Endothelial cell of umbilical vein (primary cell): ENCODE measurements at regions not wholly inside any gene's neighbourhood (a gene's known extent, or its start where the extent isn't known, plus 50 kb on each side); places are given as distances from the start of the nearest gene placed in this dataset.

Experiments
- BruUV-seq: library from RNA; stranded (reverse); fragments of 400-500 nt; replicated peaks from 2 replicates; lab custom pipeline; 2021; lab: Mats Ljungman, UMichigan
- CTCF ChIA-PET: fragments of 300-600, 350-600 bp; sonication (Branson Sonifier 250); formaldehyde crosslinking; loops from one replicate; lab custom pipeline; 2021; ENCODE audit warnings: antibody characterized with exemption, inconsistent platforms; lab: Charles Lee
- POLR2A ChIA-PET: fragments of 300-600, 350-600 bp; sonication (Branson Sonifier 250); formaldehyde crosslinking; loops from one replicate; lab custom pipeline; 2021; ENCODE audit warnings: antibody characterized with exemption, inconsistent platforms; lab: Charles Lee
- DNase-seq: peaks from one replicate; pipeline ENCODE4 v3.0.0-alpha.2; 2011; ENCODE audit warnings: low read depth, low spot score
- FAIRE-seq: peaks from 2 replicates; lab custom pipeline; 2011; peaks lifted over from hg19 to GRCh38; lab: Jason Lieb, UNC
- H2AFZ ChIP-seq: 2 replicates; pipeline ENCODE4 v1.6.0; 2012; ENCODE audit warnings: low read depth, low read length, control low read depth, inconsistent platforms
- H3K27ac ChIP-seq: 2 replicates; pipeline ENCODE4 v1.5.1; 2011; ENCODE audit warnings: low read depth, mild to moderate bottlenecking, control low read depth, low read length, moderate library complexity; ENCODE audit not compliant: insufficient read depth
- H3K27me3 ChIP-seq, 2 experiments: 2 replicates each; pipeline versions ENCODE4 v1.6.0 to v1.6.1; 2011; ENCODE audit warnings: low read length in 2 of 2, mixed read lengths in 1 of 2; ENCODE audit not compliant: control insufficient read depth in 2 of 2, insufficient read depth in 2 of 2
- H3K36me3 ChIP-seq, 2 experiments: 2 replicates in 1 of 2; 3 replicates in 1 of 2; pipeline ENCODE4 v1.5.1; 2011; ENCODE audit warnings: low read length in 2 of 2, mild to moderate bottlenecking in 1 of 2, moderate library complexity in 1 of 2; ENCODE audit not compliant: control insufficient read depth in 2 of 2, insufficient read depth in 2 of 2; ENCODE audit errors: extremely low read depth in 1 of 2
- H3K4me1 ChIP-seq: 3 replicates; pipeline ENCODE4 v1.5.1; 2011; ENCODE audit warnings: mild to moderate bottlenecking, low read length; ENCODE audit not compliant: control insufficient read depth, insufficient read depth; ENCODE audit errors: extremely low read depth
- H3K4me2 ChIP-seq: 2 replicates; pipeline ENCODE4 v1.6.1; 2011; ENCODE audit warnings: low read length, control low read depth, mixed read lengths; ENCODE audit not compliant: insufficient read depth
- H3K4me3 ChIP-seq, 3 experiments: fragments of 200-600 bp in 1 of 3; sonication (generic), shearing (Covaris generic) in 1 of 3; replicated peaks in 1 of 3; 2 replicates each; pipeline ENCODE4 v1.5.1; 2011 to 2016; ENCODE audit warnings: control low read depth in 3 of 3, low read length in 3 of 3, mild to moderate bottlenecking in 2 of 3, inconsistent platforms in 1 of 3, low read depth in 1 of 3, moderate library complexity in 1 of 3; ENCODE audit not compliant: insufficient read depth in 1 of 3
- H3K79me2 ChIP-seq: 2 replicates; pipeline ENCODE4 v1.6.0; 2012; ENCODE audit warnings: low read length, inconsistent platforms; ENCODE audit not compliant: control insufficient read depth, insufficient read depth
- H3K9ac ChIP-seq: replicated peaks from 2 replicates; pipeline ENCODE3; 2011; ENCODE audit warnings: low read length, control low read depth; ENCODE audit not compliant: insufficient read depth; ENCODE audit errors: extremely low read depth
- H3K9me1 ChIP-seq: replicated peaks from 3 replicates; pipeline ENCODE4 v1.6.0; 2011; ENCODE audit warnings: mild to moderate bottlenecking, low read length; ENCODE audit not compliant: control insufficient read depth, insufficient read depth; ENCODE audit errors: extremely low read depth
- H3K9me3 ChIP-seq: replicated peaks from 2 replicates; pipeline ENCODE4 v1.5.1; 2012; ENCODE audit warnings: low read length, inconsistent platforms; ENCODE audit not compliant: control insufficient read depth, insufficient read depth
- H4K20me1 ChIP-seq: replicated peaks from 2 replicates; pipeline ENCODE3; 2011; ENCODE audit warnings: mild to moderate bottlenecking, low read length; ENCODE audit not compliant: control insufficient read depth, insufficient read depth; ENCODE audit errors: extremely low read depth
- EZH2 ChIP-seq: IDR thresholded peaks from 2 replicates; pipeline ENCODE4 v1.6.1; 2012; ENCODE audit warnings: borderline replicate concordance, low read depth, mild to moderate bottlenecking, moderate library complexity, low read length, inconsistent platforms; ENCODE audit not compliant: severe bottlenecking
- FOS ChIP-seq: IDR thresholded peaks from 2 replicates; pipeline ENCODE4 v1.6.1; 2011; ENCODE audit warnings: mild to moderate bottlenecking, low read length, moderate library complexity, borderline replicate concordance; ENCODE audit not compliant: insufficient read depth
- GATA2 ChIP-seq: IDR thresholded peaks from 2 replicates; pipeline ENCODE4 v1.7.0; 2011; ENCODE audit warnings: low read depth, mild to moderate bottlenecking, moderate library complexity, mixed read lengths, low read length; ENCODE audit not compliant: insufficient read length, insufficient read depth
- JUN ChIP-seq: IDR thresholded peaks from 2 replicates; pipeline ENCODE4 v1.6.1; 2011; ENCODE audit warnings: borderline replicate concordance, low read depth; ENCODE audit not compliant: insufficient read length, insufficient read depth
- MYC ChIP-seq: IDR thresholded peaks from one replicate; pipeline ENCODE4 v1.6.1; 2011; ENCODE audit warnings: mild to moderate bottlenecking, low read depth, low read length
- POLR2A ChIP-seq: IDR thresholded peaks from 2 replicates; pipeline ENCODE4 v1.6.1; 2012; ENCODE audit warnings: low read depth, mild to moderate bottlenecking, control low read depth, low read length
- POLR2AphosphoS5 ChIP-seq: IDR thresholded peaks from 2 replicates; pipeline ENCODE4 v1.6.1; 2012; ENCODE audit warnings: low read depth, mild to moderate bottlenecking, control low read depth, low read length, moderate library complexity; ENCODE audit not compliant: insufficient read depth
- dilution Hi-C: fragments of 300-500 bp; cut with MboI; formaldehyde crosslinking; loops from one replicate; pipeline ENCODE4 v1.15.0; 2019; ENCODE audit warnings: low sequenced_read_pairs; ENCODE audit not compliant: extremely low pct_ligation_motif_present
- intact Hi-C: fragments of 100-400 bp; cut with micrococcal nuclease; formaldehyde crosslinking; loops from one replicate; pipeline ENCODE4 v1.10.0; 2022
- TF ChIP-seq, protein P1 (sequence below): IDR thresholded peaks from 2 replicates; pipeline ENCODE4 v1.6.1; 2011; ENCODE audit not compliant: insufficient read depth, insufficient read length
- TF ChIP-seq, protein P2 (sequence below), 2 donors: IDR thresholded peaks; 1 replicate in 1 of 2; 2 replicates in 1 of 2; pipeline ENCODE4 v1.5.1; 2011; ENCODE audit warnings: low read length in 2 of 2, mild to moderate bottlenecking in 2 of 2, moderate library complexity in 2 of 2, control low read depth in 1 of 2, inconsistent platforms in 1 of 2, low read depth in 1 of 2; ENCODE audit not compliant: insufficient read depth in 1 of 2; ENCODE audit errors: extremely low read depth in 1 of 2

DNA sequence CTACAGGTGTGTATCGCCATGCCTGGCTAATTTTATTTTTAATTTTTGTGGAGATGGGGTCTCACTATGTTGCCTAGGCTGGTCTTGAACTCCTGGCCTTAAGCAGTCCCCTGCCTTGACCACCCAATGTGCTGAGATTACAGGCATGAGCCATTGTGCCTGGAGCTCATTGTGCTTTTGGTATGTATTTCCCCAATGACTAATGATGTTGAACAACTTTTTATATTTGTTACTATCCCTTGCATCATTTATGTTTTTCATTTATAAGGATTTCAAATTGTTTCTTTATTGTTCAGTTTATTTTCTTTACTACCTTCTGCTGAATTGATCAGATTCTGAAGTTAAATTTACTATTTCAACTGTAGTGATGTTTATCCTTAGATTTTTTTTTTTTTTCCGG lies 199.7 kb downstream of the CEP135 start:
- Histone ChIP-seq H4K20me1 (no peaks in the 10 kb centered on the region), H3K79me2 (no peaks in the 10 kb centered on the region), H3K27me3 (no peaks in the 10 kb centered on the region), H3K9me1 (no peaks in the 10 kb centered on the region), H3K27ac (no peak overlapping the region), H3K9ac (no peak overlapping the region), H3K4me3 (no peak overlapping the region), H3K36me3 (no peaks in the 10 kb centered on the region), H2AFZ (no peak overlapping the region), H3K9me3 (no peaks in the 10 kb centered on the region), H3K4me1 (no peaks in the 10 kb centered on the region), H3K4me2 (no peak overlapping the region)
- ChIA-PET POLR2A (no interaction called here), CTCF (interaction anchor here (1.5 kb wide), 1 partner anchor 12 kb away, joined by 3 read pairs; no protein-coding TSS in a partner anchor)
- DNase-seq = no peak
- dilution Hi-C loops (no loop called here), intact Hi-C loops (no loop called here)
- FAIRE-seq = no peak
- BruUV-seq = no TSS peak
- TF ChIP-seq POLR2AphosphoS5 = no peak
- TF ChIP-seq, protein P1, sequence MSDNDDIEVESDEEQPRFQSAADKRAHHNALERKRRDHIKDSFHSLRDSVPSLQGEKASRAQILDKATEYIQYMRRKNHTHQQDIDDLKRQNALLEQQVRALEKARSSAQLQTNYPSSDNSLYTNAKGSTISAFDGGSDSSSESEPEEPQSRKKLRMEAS = no peak
- TF ChIP-seq MYC = no peak
- TF ChIP-seq GATA2 = no peak
- TF ChIP-seq JUN = no peak
- no peak for TF ChIP-seq EZH2
- TF ChIP-seq POLR2A = no peak
- TF ChIP-seq, protein P2, sequence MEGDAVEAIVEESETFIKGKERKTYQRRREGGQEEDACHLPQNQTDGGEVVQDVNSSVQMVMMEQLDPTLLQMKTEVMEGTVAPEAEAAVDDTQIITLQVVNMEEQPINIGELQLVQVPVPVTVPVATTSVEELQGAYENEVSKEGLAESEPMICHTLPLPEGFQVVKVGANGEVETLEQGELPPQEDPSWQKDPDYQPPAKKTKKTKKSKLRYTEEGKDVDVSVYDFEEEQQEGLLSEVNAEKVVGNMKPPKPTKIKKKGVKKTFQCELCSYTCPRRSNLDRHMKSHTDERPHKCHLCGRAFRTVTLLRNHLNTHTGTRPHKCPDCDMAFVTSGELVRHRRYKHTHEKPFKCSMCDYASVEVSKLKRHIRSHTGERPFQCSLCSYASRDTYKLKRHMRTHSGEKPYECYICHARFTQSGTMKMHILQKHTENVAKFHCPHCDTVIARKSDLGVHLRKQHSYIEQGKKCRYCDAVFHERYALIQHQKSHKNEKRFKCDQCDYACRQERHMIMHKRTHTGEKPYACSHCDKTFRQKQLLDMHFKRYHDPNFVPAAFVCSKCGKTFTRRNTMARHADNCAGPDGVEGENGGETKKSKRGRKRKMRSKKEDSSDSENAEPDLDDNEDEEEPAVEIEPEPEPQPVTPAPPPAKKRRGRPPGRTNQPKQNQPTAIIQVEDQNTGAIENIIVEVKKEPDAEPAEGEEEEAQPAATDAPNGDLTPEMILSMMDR (IDR thresholded peaks at IDR 0.05; ENCODE audit: extremely low read depth in 1 of 2, insufficient read depth in 1 of 2, low read depth in 1 of 2, low read length in 2 of 2) = no peak
- no peak for TF ChIP-seq FOS
